HAP-1 (cell line): ENCODE measurements at regions not wholly inside any gene's neighbourhood (a gene's known extent, or its start where the extent isn't known, plus 50 kb on each side); places are given as distances from the start of the nearest gene placed in this dataset.

ENCODE experiments used
- DNase-seq, 2 experiments: peaks; one replicate each; pipeline ENCODE4 v3.0.0-alpha.2; 2016 to 2020; ENCODE audit warnings: low spot score in 2 of 2
- H3K27me3 ChIP-seq: fragments of 250-450 bp; sonication (Bioruptor Pico); 2 replicates; pipeline ENCODE4 v1.5.1; 2020; ENCODE audit warnings: low read depth, mild to moderate bottlenecking, moderate library complexity
- H3K36me3 ChIP-seq: fragments of 250-450 bp; sonication (Bioruptor Pico); replicated peaks from 2 replicates; pipeline ENCODE4 v1.5.1; 2020; ENCODE audit warnings: mild to moderate bottlenecking
- H3K4me1 ChIP-seq: fragments of 250-450 bp; sonication (Bioruptor Pico); 2 replicates; pipeline ENCODE4 v1.5.1; 2020; ENCODE audit warnings: mild to moderate bottlenecking
- H3K4me3 ChIP-seq: fragments of 250-450 bp; sonication (Bioruptor Pico); 2 replicates; pipeline ENCODE4 v1.5.1; 2020; ENCODE audit warnings: mild to moderate bottlenecking, moderate library complexity
- H3K9me3 ChIP-seq: fragments of 250-450 bp; sonication (Bioruptor Pico); 2 replicates; pipeline ENCODE4 v1.5.1; 2020; ENCODE audit warnings: mild to moderate bottlenecking, moderate library complexity
- in situ Hi-C: fragments of 300-500 bp; cut with MboI; formaldehyde crosslinking; loops from 3 replicates; pipeline ENCODE4 v1.14.3; 2020; ENCODE audit warnings: low sequenced_read_pairs, inconsistent platforms, mixed read lengths

DNA sequence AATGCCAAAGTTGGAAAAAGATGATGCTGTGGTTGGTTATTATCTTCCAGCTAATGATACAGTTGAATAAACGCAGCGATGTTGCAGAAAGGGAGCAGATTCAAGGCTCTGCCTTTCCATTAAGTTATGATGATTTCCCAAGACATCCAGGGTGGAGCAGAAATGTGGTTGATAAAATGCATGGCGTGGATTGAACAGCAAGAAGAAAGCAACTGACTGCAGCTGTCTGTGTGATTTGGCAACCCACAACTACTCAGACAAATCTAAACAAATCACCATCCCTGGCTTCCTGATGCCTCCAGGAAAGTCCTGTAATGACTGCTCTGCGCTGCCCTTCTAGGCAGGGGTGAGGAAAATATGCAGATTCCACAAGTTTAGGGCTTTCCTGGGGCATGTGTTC is 166.3 kb downstream of the NRP2 start:
- peaks cover 9% of the 10 kb centered on the region for H3K4me1 ChIP-seq
- H3K9me3 ChIP-seq: no peaks in the 10 kb centered on the region
- no peaks in the 10 kb centered on the region for H3K36me3 ChIP-seq
- no peak overlapping the region for H3K4me3 ChIP-seq
- DNase-seq: no peak
- no peaks in the 10 kb centered on the region for H3K27me3 ChIP-seq
- in situ Hi-C loops: no loop called here
